NT2/D1 (cell line): ENCODE measurements at regions not wholly inside any gene's neighbourhood (a gene's known extent, or its start where the extent isn't known, plus 50 kb on each side); places are given as distances from the start of the nearest gene placed in this dataset.

ENCODE experiments used
- YY1 ChIP-seq: IDR thresholded peaks from 2 replicates; pipeline ENCODE4 v1.6.1; 2011; ENCODE audit not compliant: insufficient read length, insufficient read depth
- ZNF274 ChIP-seq: IDR thresholded peaks from 2 replicates; pipeline ENCODE4 v1.6.1; 2011; ENCODE audit warnings: mild to moderate bottlenecking, low read depth, low read length

DNA sequence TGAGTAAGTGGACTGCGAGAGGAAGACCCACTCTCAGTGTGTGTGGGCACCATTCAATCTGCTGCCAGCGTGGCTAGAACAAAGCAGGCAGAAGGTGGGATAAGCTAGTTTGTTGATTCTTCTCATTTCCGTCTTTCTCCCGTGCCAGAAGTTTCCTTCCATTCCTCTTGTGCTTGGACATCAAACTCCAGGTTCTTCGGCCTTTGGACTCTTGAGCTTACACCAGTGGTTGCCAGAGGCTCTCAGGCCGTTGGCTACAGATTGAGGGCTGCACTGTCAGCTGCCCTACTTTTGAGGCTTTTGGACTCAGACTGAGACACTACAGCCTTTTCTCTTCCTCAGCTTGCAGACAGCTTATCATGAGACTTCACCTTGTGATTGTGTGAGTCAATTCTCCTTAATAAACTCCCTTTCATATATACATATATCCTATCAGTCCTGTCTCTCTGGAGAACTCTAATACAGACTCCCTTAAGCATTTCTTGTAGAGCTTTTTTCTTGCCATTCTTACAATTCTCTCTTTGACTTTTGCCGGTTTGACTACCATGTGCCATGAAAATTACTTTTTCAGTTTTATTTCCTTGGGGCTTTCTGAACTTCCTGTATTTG lies 494.9 kb downstream of the PRR16 start:
- TF ChIP-seq ZNF274 (no peak), YY1 (no peak)
